ENCODE measurements at regions not wholly inside any gene's neighbourhood (a gene's known extent, or its start where the extent isn't known, plus 50 kb on each side); places are given as distances from the start of the nearest gene placed in this dataset.

GRCh38 chr1:204752688-204753040, 67.1 kb upstream of the LRRN2 start:
- intact Hi-C loops (cut with DNase I): no loop called here
- H3K27ac ChIP-seq: no peak overlapping the region
- H3K36me3 ChIP-seq: no peaks in the 10 kb centered on the region
- ATAC-seq: no peak
- no peak overlapping the region for H3K4me3 ChIP-seq
- no peak for DNase-seq
- H3K4me1 ChIP-seq: no peaks in the 10 kb centered on the region
- no peak for TF ChIP-seq CTCF (IDR thresholded peaks at IDR 0.05)
- H3K27me3 ChIP-seq (ENCODE audit: low read depth): peaks cover 13% of the 10 kb centered on the region
- H3K9me3 ChIP-seq: no peaks in the 10 kb centered on the region

DNA sequence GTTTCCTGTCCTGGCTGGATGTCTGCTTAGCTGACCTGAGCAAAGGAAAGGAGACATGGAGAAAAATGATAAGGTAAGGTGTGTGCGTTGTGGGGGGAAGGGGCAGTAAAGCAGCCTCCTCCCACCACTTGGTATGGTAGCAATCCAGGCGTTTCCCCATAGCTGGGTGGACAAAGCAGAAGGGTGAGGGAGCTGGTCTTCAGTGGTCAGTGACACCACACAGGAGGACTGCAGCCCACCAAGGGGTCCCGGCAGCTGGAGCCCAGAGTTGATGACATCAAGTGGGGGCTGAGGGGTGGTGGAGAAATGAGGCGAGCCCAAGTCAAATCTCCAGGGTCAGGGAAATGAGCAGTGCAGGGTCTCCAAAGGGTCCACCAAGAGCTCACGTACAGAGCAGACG, 69.3 kb upstream of the LRRN2 start:
- H3K4me1 ChIP-seq: no peaks in the 10 kb centered on the region
- no peak for ATAC-seq
- H3K27me3 ChIP-seq (ENCODE audit: low read depth): peaks cover 13% of the 10 kb centered on the region
- H3K9me3 ChIP-seq: no peaks in the 10 kb centered on the region
- no peak for TF ChIP-seq CTCF (IDR thresholded peaks at IDR 0.05)
- H3K27ac ChIP-seq: no peak overlapping the region
- H3K36me3 ChIP-seq: no peaks in the 10 kb centered on the region
- intact Hi-C loops (cut with DNase I): no loop called here
- H3K4me3 ChIP-seq: no peak overlapping the region
- DNase-seq: no peak

DNA sequence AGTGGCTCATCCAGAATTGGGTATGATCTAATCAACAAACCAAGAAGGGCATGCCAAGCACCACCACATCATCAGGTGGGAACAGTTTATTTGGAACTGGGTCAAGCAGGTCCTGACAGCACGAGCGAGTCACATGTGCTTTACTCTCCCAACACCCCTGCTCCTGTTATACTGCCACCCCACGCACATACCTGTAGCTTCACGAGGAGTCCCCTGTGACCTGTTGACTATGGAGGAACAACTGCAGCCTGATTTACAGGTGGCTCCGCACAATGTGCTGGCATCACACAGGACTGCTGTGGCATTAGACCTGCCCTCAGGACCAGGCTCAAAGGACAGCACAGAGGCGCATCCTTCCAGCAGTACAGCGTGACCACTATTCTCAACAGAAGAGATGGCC, 70.8 kb upstream of the LRRN2 start:
- Histone ChIP-seq H3K4me1 (no peaks in the 10 kb centered on the region), H3K36me3 (no peaks in the 10 kb centered on the region), H3K27me3 (ENCODE audit: low read depth) (peaks cover 13% of the 10 kb centered on the region), H3K9me3 (no peaks in the 10 kb centered on the region), H3K27ac (no peak overlapping the region), H3K4me3 (no peak overlapping the region)
- no peak for TF ChIP-seq CTCF (IDR thresholded peaks at IDR 0.05)
- ATAC-seq: no peak
- no peak for DNase-seq
- intact Hi-C loops (cut with DNase I): no loop called here

GRCh38 chr1:204756811-204757210, 71.3 kb upstream of the LRRN2 start:
- H3K36me3 ChIP-seq: no peaks in the 10 kb centered on the region
- intact Hi-C loops (cut with DNase I): no loop called here

GRCh38 chr1:204758601-204759000, 73.1 kb upstream of the LRRN2 start:
- no peak overlapping the region for H3K4me3 ChIP-seq
- H3K36me3 ChIP-seq: no peaks in the 10 kb centered on the region
- H3K9me3 ChIP-seq: no peaks in the 10 kb centered on the region
- peaks cover 4% of the 10 kb centered on the region for H3K27me3 ChIP-seq (ENCODE audit: low read depth)
- no peak overlapping the region for H3K27ac ChIP-seq
- intact Hi-C loops (cut with DNase I): no loop called here
- no peak for TF ChIP-seq CTCF (IDR thresholded peaks at IDR 0.05)
- peaks cover under 1% of the 10 kb centered on the region for H3K4me1 ChIP-seq
- DNase-seq (no peak), ATAC-seq (no peak)

More at GRCh38 chr1:204756811-204757210, 71.3 kb upstream of the LRRN2 start:
- DNase-seq: no peak
- TF ChIP-seq CTCF (IDR thresholded peaks at IDR 0.05): no peak
- no peak overlapping the region for H3K27ac ChIP-seq
- no peak for ATAC-seq
- no peaks in the 10 kb centered on the region for H3K9me3 ChIP-seq
- H3K4me3 ChIP-seq: no peak overlapping the region
- H3K4me1 ChIP-seq: no peaks in the 10 kb centered on the region
- peaks cover 12% of the 10 kb centered on the region for H3K27me3 ChIP-seq (ENCODE audit: low read depth)

DNA sequence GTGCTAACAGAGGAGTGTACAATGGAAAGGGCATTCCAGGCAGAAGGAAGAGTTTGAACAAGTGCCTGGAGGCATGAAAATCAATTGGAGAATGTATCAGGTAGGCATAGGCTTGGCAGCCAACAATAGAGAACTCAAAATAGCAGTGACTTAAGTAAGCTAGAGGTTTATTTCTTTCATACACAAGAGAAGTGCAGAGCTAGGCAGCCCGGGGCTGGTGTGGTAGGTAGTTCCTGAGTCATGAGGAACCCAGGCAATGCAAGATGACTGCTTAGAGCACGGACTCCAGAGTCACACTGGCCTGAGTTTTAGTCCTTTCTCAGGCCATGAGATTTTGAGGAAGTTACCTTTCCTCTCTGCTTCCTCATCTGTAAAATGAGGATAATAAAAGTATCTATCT, 74.8 kb upstream of the LRRN2 start:
- intact Hi-C loops (cut with DNase I): no loop called here
- Histone ChIP-seq H3K27me3 (ENCODE audit: low read depth) (no peaks in the 10 kb centered on the region), H3K27ac (no peak overlapping the region), H3K4me1 (peaks cover 8% of the 10 kb centered on the region), H3K4me3 (no peak overlapping the region), H3K36me3 (no peaks in the 10 kb centered on the region), H3K9me3 (no peaks in the 10 kb centered on the region)
- no peak for TF ChIP-seq CTCF (IDR thresholded peaks at IDR 0.05)
- no peak for ATAC-seq
- DNase-seq: no peak
